Stomach (tissue), 4 donors: ENCODE measurements at regions not wholly inside any gene's neighbourhood (a gene's known extent, or its start where the extent isn't known, plus 50 kb on each side); places are given as distances from the start of the nearest gene placed in this dataset.

Source experiments
- POLR2A ChIP-seq, 4 donors: fragments of 450-650 bp; IDR thresholded peaks; one replicate each; pipeline ENCODE4 v1.6.1; 2016; ENCODE audit warnings: antibody characterized with exemption in 4 of 4, control low read depth in 2 of 4, mild to moderate bottlenecking in 1 of 4, moderate library complexity in 1 of 4
- POLR2AphosphoS5 ChIP-seq, 3 donors: sonication (generic); formaldehyde crosslinking; IDR thresholded peaks; one replicate each; pipeline ENCODE4 v1.6.1; 2016; ENCODE audit warnings: antibody characterized with exemption in 3 of 3

GRCh38 chr12:4828176-4828575 is 81.5 kb upstream of the KCNA1 start:
- TF ChIP-seq POLR2A (IDR thresholded peaks at IDR 0.05): no peak
- no peak for TF ChIP-seq POLR2AphosphoS5 (IDR thresholded peaks at IDR 0.05)
